Neural crest cell (in vitro differentiated cells): ENCODE measurements at regions not wholly inside any gene's neighbourhood (a gene's known extent, or its start where the extent isn't known, plus 50 kb on each side); places are given as distances from the start of the nearest gene placed in this dataset.

ENCODE experiments used
- DNase-seq: peaks from one replicate; pipeline ENCODE4 v3.0.0; 2021; ENCODE audit warnings: low read depth, mixed read lengths, low spot score
- H3K27ac Mint-ChIP-seq: one replicate; pipeline ENCODE4 v1.8.0; 2021; ENCODE audit warnings: mild to moderate bottlenecking, mixed read lengths; ENCODE audit not compliant: unreplicated experiment
- H3K27me3 Mint-ChIP-seq: 2 replicates; pipeline ENCODE4 v1.8.0; 2021; ENCODE audit warnings: low read depth, mild to moderate bottlenecking, mixed read lengths
- H3K36me3 Mint-ChIP-seq: 2 replicates; pipeline ENCODE4 v1.8.0; 2021; ENCODE audit warnings: low read depth, mild to moderate bottlenecking, mixed read lengths
- H3K4me1 Mint-ChIP-seq: 2 replicates; pipeline ENCODE4 v1.8.0; 2021; ENCODE audit warnings: mixed read lengths
- H3K4me3 Mint-ChIP-seq: one replicate; pipeline ENCODE4 v1.8.0; 2021; ENCODE audit warnings: mild to moderate bottlenecking, mixed read lengths
- H3K9me3 Mint-ChIP-seq: 2 replicates; pipeline ENCODE4 v1.8.0; 2021; ENCODE audit warnings: mixed read lengths
- TF ChIP-seq, protein P1 (sequence below): fragments of 200-600 bp; sonication (generic); conservative IDR thresholded peaks from 2 replicates; pipeline ENCODE4 v1.5.0; 2021; ENCODE audit warnings: antibody characterized with exemption, mild to moderate bottlenecking

- Mint-ChIP-seq H3K4me3 (peak overlapping the region; percentile 69), H3K27ac (peak overlapping the region; percentile 97), H3K4me1 (peaks cover 66% of the 10 kb centered on the region), H3K27me3 (peaks cover 8% of the 10 kb centered on the region), H3K9me3 (no peaks in the 10 kb centered on the region), H3K36me3 (no peaks in the 10 kb centered on the region)
- TF ChIP-seq, protein P1, sequence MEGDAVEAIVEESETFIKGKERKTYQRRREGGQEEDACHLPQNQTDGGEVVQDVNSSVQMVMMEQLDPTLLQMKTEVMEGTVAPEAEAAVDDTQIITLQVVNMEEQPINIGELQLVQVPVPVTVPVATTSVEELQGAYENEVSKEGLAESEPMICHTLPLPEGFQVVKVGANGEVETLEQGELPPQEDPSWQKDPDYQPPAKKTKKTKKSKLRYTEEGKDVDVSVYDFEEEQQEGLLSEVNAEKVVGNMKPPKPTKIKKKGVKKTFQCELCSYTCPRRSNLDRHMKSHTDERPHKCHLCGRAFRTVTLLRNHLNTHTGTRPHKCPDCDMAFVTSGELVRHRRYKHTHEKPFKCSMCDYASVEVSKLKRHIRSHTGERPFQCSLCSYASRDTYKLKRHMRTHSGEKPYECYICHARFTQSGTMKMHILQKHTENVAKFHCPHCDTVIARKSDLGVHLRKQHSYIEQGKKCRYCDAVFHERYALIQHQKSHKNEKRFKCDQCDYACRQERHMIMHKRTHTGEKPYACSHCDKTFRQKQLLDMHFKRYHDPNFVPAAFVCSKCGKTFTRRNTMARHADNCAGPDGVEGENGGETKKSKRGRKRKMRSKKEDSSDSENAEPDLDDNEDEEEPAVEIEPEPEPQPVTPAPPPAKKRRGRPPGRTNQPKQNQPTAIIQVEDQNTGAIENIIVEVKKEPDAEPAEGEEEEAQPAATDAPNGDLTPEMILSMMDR: no peak
- peak; percentile 48 for DNase-seq
Measured at GRCh38 chr10:78176320-78177317, 143.0 kb downstream of the RPS24 start.

DNA sequence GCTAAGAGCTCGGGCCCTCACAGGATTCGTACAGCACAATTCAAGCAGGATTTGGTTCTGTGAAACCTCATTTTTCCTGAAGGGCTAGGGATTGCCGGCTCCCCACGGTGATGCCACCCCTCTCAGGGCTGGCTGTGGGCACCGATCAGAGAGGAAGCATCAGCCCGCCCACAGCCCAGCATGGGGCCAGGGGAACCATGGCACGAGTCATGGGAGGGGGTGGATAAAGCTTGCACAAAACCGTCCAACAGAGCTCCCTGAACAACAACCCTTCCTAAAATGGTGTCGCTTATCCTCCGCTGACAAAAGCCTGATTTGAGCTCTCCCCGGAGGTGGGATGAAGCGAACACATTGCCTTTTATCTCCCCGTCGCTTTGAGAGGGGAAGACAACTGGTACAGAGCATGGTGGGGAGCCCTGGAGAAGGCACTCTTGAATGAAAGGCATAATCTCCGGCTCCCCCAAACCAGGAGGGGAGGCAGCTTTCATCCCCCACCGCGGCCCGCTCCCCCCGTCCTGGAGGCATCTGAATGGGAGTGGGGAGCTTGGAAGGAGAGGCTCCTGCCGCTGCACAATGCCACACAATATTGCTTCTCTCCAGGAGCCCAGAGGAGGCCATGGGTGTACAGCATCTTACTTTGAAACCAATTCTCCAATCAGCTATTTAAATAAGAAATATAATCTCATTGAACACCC, 144.0 kb downstream of the RPS24 start:
- peaks cover 66% of the 10 kb centered on the region for H3K4me1 Mint-ChIP-seq
- TF ChIP-seq, protein P1: no peak
- H3K36me3 Mint-ChIP-seq: no peaks in the 10 kb centered on the region
- H3K27ac Mint-ChIP-seq: peak overlapping the region; percentile 97
- H3K4me3 Mint-ChIP-seq: peak overlapping the region; percentile 69
- no peaks in the 10 kb centered on the region for H3K9me3 Mint-ChIP-seq
- peaks cover 8% of the 10 kb centered on the region for H3K27me3 Mint-ChIP-seq
- peak; percentile 11 for DNase-seq

DNA sequence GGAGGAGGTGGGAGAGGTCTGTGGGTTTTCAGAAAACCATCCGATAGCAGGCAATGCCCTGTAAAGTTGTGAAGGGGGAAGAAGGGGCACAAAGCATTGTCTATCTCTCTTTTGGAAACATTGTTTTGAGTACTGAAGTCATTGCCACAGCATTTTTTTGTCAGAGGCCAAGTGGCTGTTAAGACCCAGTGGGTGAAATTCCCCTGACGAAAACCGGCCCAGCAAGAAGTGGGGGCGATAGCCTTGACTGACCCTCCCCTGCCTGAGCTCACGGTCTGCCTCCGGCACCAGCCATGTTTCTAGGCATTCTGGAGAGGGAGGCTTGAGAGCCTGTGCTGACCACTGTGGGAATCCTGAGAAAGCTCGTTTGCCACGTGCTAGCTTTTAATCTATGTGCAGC, 144.7 kb downstream of the RPS24 start:
- H3K4me3 Mint-ChIP-seq: peak overlapping the region; percentile 45

GRCh38 chr10:78178940-78179339, 145.3 kb downstream of the RPS24 start:
- DNase-seq: no peak
- Mint-ChIP-seq H3K27ac (peak overlapping the region; percentile 76), H3K4me1 (peaks cover 66% of the 10 kb centered on the region), H3K27me3 (peaks cover 8% of the 10 kb centered on the region), H3K36me3 (no peaks in the 10 kb centered on the region), H3K9me3 (no peaks in the 10 kb centered on the region), H3K4me3 (no peak overlapping the region)
- TF ChIP-seq, protein P1: no peak

More for the DNA sequence above, 144.7 kb downstream of the RPS24 start:
- Mint-ChIP-seq H3K27me3 (peaks cover 8% of the 10 kb centered on the region), H3K9me3 (no peaks in the 10 kb centered on the region), H3K27ac (peak overlapping the region; percentile 97), H3K4me1 (peaks cover 66% of the 10 kb centered on the region), H3K36me3 (no peaks in the 10 kb centered on the region)
- TF ChIP-seq, protein P1: no peak
- DNase-seq: no peak

GRCh38 chr10:78179886-78180705, 146.4 kb downstream of the RPS24 start:
- Mint-ChIP-seq H3K27ac (peak overlapping the region; percentile 73), H3K36me3 (no peaks in the 10 kb centered on the region), H3K9me3 (no peaks in the 10 kb centered on the region), H3K4me1 (peaks cover 55% of the 10 kb centered on the region), H3K4me3 (no peak overlapping the region), H3K27me3 (peaks cover 8% of the 10 kb centered on the region)
- TF ChIP-seq, protein P1: no peak
- no peak for DNase-seq
